ENCODE measurements at regions not wholly inside any gene's neighbourhood (a gene's known extent, or its start where the extent isn't known, plus 50 kb on each side); places are given as distances from the start of the nearest gene placed in this dataset.

GRCh38 chr4:96189761-96190160 is 349.9 kb downstream of the PDHA2 start:
- H3K27ac ChIP-seq: no peak overlapping the region
- TF ChIP-seq CTCF (IDR thresholded peaks at IDR 0.05) (no peak), ZFX (IDR thresholded peaks at IDR 0.05; ENCODE audit: borderline replicate concordance) (no peak)

- H3K27ac ChIP-seq: no peak overlapping the region
- no peak for TF ChIP-seq CTCF (IDR thresholded peaks at IDR 0.05)
- no peak for TF ChIP-seq ZFX (IDR thresholded peaks at IDR 0.05; ENCODE audit: borderline replicate concordance)
These were observed 353.2 kb downstream of the PDHA2 start for GRCh38 chr4:96193061-96193460.

GRCh38 chr4:96194993-96195392 is 355.1 kb downstream of the PDHA2 start:
- TF ChIP-seq CTCF (IDR thresholded peaks at IDR 0.05): no peak
- no peak for TF ChIP-seq ZFX (IDR thresholded peaks at IDR 0.05; ENCODE audit: borderline replicate concordance)
- no peak overlapping the region for H3K27ac ChIP-seq

GRCh38 chr4:96205143-96205936 is 365.4 kb downstream of the PDHA2 start:
- H3K27ac ChIP-seq: no peak overlapping the region
- TF ChIP-seq CTCF (IDR thresholded peaks at IDR 0.05): no peak
- TF ChIP-seq ZFX (IDR thresholded peaks at IDR 0.05; ENCODE audit: borderline replicate concordance): no peak

- TF ChIP-seq CTCF (IDR thresholded peaks at IDR 0.05) (no peak), ZFX (IDR thresholded peaks at IDR 0.05; ENCODE audit: borderline replicate concordance) (no peak)
- H3K27ac ChIP-seq: no peak overlapping the region
These were observed 387.6 kb downstream of the PDHA2 start for GRCh38 chr4:96227515-96227914.

- TF ChIP-seq CTCF (IDR thresholded peaks at IDR 0.05): 0 out of 2 replicates have a peak, but pooled peaks have one; percentile 4
- TF ChIP-seq ZFX (IDR thresholded peaks at IDR 0.05; ENCODE audit: borderline replicate concordance): no peak
- H3K27ac ChIP-seq: no peak overlapping the region
These were observed 388.6 kb downstream of the PDHA2 start for GRCh38 chr4:96228463-96228862.

GRCh38 chr4:96240041-96240440 is 400.1 kb downstream of the PDHA2 start:
- no peak overlapping the region for H3K27ac ChIP-seq
- TF ChIP-seq CTCF (IDR thresholded peaks at IDR 0.05) (no peak), ZFX (IDR thresholded peaks at IDR 0.05; ENCODE audit: borderline replicate concordance) (no peak)

All from 22Rv1 (cell line).